ENCODE measurements at regions not wholly inside any gene's neighbourhood (a gene's known extent, or its start where the extent isn't known, plus 50 kb on each side); places are given as distances from the start of the nearest gene placed in this dataset.
"Not testable (repeated sequence)": the region's sequence is repeated elsewhere in the genome, so short reads cannot be mapped to it uniquely, and the experiment has no call there.

- DNase-seq (ENCODE audit: low read depth in 4 of 4, low spot score in 2 of 4): no peak
Observed at GRCh38 chr5:165393839-165394238, 1888.4 kb downstream of the MAT2B start.

GRCh38 chr5:165397516-165397915, 1892.1 kb downstream of the MAT2B start:
- no peak for DNase-seq (ENCODE audit: low read depth in 4 of 4, low spot score in 2 of 4)

- no peak for DNase-seq (ENCODE audit: low read depth in 4 of 4, low spot score in 2 of 4)
Observed at GRCh38 chr5:165400086-165400485, 1894.7 kb downstream of the MAT2B start.

- no peak for DNase-seq (ENCODE audit: low read depth in 4 of 4, low spot score in 2 of 4)
Observed at GRCh38 chr5:165404917-165405316, 1899.5 kb downstream of the MAT2B start.

GRCh38 chr5:165405340-165405739, 1899.9 kb downstream of the MAT2B start:
- DNase-seq (ENCODE audit: low read depth in 4 of 4, low spot score in 2 of 4): no peak

GRCh38 chr5:165407352-165407751, 1901.9 kb downstream of the MAT2B start:
- no peak for DNase-seq (ENCODE audit: low read depth in 4 of 4, low spot score in 2 of 4)

- DNase-seq (ENCODE audit: low read depth in 4 of 4, low spot score in 2 of 4): no peak
Observed at GRCh38 chr5:165410476-165410875, 1905.1 kb downstream of the MAT2B start.

GRCh38 chr5:165411532-165411931, 1906.1 kb downstream of the MAT2B start:
- not testable (repeated sequence) for DNase-seq (ENCODE audit: low read depth in 4 of 4, low spot score in 2 of 4)

GRCh38 chr5:165420493-165420892, 1915.1 kb downstream of the MAT2B start:
- DNase-seq (ENCODE audit: low read depth in 4 of 4, low spot score in 2 of 4): no peak

GRCh38 chr5:165423697-165424299, 1918.4 kb downstream of the MAT2B start:
- DNase-seq (ENCODE audit: low read depth in 4 of 4, low spot score in 2 of 4): no peak

GRCh38 chr5:165425594-165425993, 1920.2 kb downstream of the MAT2B start:
- no peak for DNase-seq (ENCODE audit: low read depth in 4 of 4, low spot score in 2 of 4)

GRCh38 chr5:165448753-165449152, 1943.3 kb downstream of the MAT2B start:
- no peak for DNase-seq (ENCODE audit: low read depth in 4 of 4, low spot score in 2 of 4)

- DNase-seq (ENCODE audit: low read depth in 4 of 4, low spot score in 2 of 4): peak in 3 of 4 donors; percentile 4 to 10 (median 6)
Observed at GRCh38 chr5:165457859-165458481, 1952.6 kb downstream of the MAT2B start.

- DNase-seq (ENCODE audit: low read depth in 4 of 4, low spot score in 2 of 4): no peak
Observed at GRCh38 chr5:165459232-165459631, 1953.8 kb downstream of the MAT2B start.

GRCh38 chr5:165460911-165461310, 1955.5 kb downstream of the MAT2B start:
- no peak for DNase-seq (ENCODE audit: low read depth in 4 of 4, low spot score in 2 of 4)

GRCh38 chr5:165477546-165477945, 1972.1 kb downstream of the MAT2B start:
- no peak for DNase-seq (ENCODE audit: low read depth in 4 of 4, low spot score in 2 of 4)

- DNase-seq (ENCODE audit: low read depth in 4 of 4, low spot score in 2 of 4): no peak
Observed at GRCh38 chr5:165495829-165496380, 1990.5 kb downstream of the MAT2B start.

- no peak for DNase-seq (ENCODE audit: low read depth in 4 of 4, low spot score in 2 of 4)
Observed at GRCh38 chr5:165497707-165498106, 1992.3 kb downstream of the MAT2B start.

GRCh38 chr5:165502893-165503691, 1997.7 kb downstream of the MAT2B start:
- no peak for DNase-seq (ENCODE audit: low read depth in 4 of 4, low spot score in 2 of 4)

- no peak for DNase-seq (ENCODE audit: low read depth in 4 of 4, low spot score in 2 of 4)
Observed at GRCh38 chr5:165504674-165505073, 1999.3 kb downstream of the MAT2B start.

- DNase-seq (ENCODE audit: low read depth in 4 of 4, low spot score in 2 of 4): no peak
Observed at GRCh38 chr5:165508286-165508685, 2002.9 kb downstream of the MAT2B start.

All from left renal cortex interstitium (tissue), 4 donors.